H9 (cell line): ENCODE measurements at regions not wholly inside any gene's neighbourhood (a gene's known extent, or its start where the extent isn't known, plus 50 kb on each side); places are given as distances from the start of the nearest gene placed in this dataset.

Source experiments
- DNase-seq: peaks from one replicate; pipeline ENCODE4 v3.0.0-alpha.2; 2017
- H2AFZ ChIP-seq: one replicate; pipeline ENCODE4 v1.6.1; 2013; ENCODE audit warnings: mild to moderate bottlenecking, low read length, control low read depth, moderate library complexity
- H2AK5ac ChIP-seq: 2 replicates; pipeline ENCODE4 v1.6.1; 2013; ENCODE audit warnings: low read length, control low read depth, mixed read lengths; ENCODE audit not compliant: insufficient read length
- H2BK120ac ChIP-seq: one replicate; pipeline ENCODE4 v1.6.1; 2013; ENCODE audit warnings: low read depth, mild to moderate bottlenecking, low read length, control low read depth, inconsistent platforms; ENCODE audit not compliant: poor library complexity, severe bottlenecking
- H2BK12ac ChIP-seq: 2 replicates; pipeline ENCODE4 v1.6.1; 2013; ENCODE audit warnings: low read length, control low read depth, mixed read lengths, low read depth; ENCODE audit not compliant: insufficient read length
- H2BK15ac ChIP-seq: 2 replicates; pipeline ENCODE4 v1.6.1; 2013; ENCODE audit warnings: low read depth, low read length, control low read depth
- H2BK20ac ChIP-seq: one replicate; pipeline ENCODE4 v1.6.1; 2013; ENCODE audit warnings: low read depth, mild to moderate bottlenecking, low read length, control low read depth, inconsistent platforms; ENCODE audit not compliant: poor library complexity, severe bottlenecking
- H2BK5ac ChIP-seq: 2 replicates; pipeline ENCODE4 v1.6.1; 2013; ENCODE audit warnings: low read length, control low read depth, mixed read lengths; ENCODE audit not compliant: insufficient read length
- H3K14ac ChIP-seq: 2 replicates; pipeline ENCODE4 v1.6.1; 2013; ENCODE audit warnings: low read length, control low read depth; ENCODE audit not compliant: insufficient read depth
- H3K18ac ChIP-seq: 2 replicates; pipeline ENCODE4 v1.6.1; 2013; ENCODE audit warnings: low read depth, mild to moderate bottlenecking, mixed read lengths, low read length, control low read depth; ENCODE audit not compliant: insufficient read length
- H3K23ac ChIP-seq: 2 replicates; pipeline ENCODE4 v1.6.1; 2013; ENCODE audit warnings: low read length, control low read depth, mixed read lengths, low read depth; ENCODE audit not compliant: insufficient read length
- H3K23me2 ChIP-seq: 2 replicates; pipeline ENCODE4 v1.6.1; 2013; ENCODE audit warnings: low read depth, mild to moderate bottlenecking, mixed read lengths, low read length, control low read depth; ENCODE audit not compliant: insufficient read length, poor library complexity, severe bottlenecking
- H3K27ac ChIP-seq: 2 replicates; pipeline ENCODE4 v1.5.1; 2013; ENCODE audit warnings: low read length, control low read depth, mixed read lengths, low read depth; ENCODE audit not compliant: insufficient read length
- H3K27me3 ChIP-seq: 2 replicates; pipeline ENCODE4 v1.6.1; 2013; ENCODE audit warnings: low read length, control low read depth, inconsistent platforms; ENCODE audit not compliant: insufficient read depth
- H3K4ac ChIP-seq: 2 replicates; pipeline ENCODE4 v1.6.1; 2013; ENCODE audit warnings: low read depth, mild to moderate bottlenecking, control low read depth, inconsistent platforms, low read length, moderate library complexity
- H3K4me1 ChIP-seq: 2 replicates; pipeline ENCODE4 v1.6.1; 2013; ENCODE audit warnings: low read length, control low read depth, inconsistent platforms; ENCODE audit not compliant: insufficient read depth
- H3K4me2 ChIP-seq: 2 replicates; pipeline ENCODE4 v1.6.1; 2013; ENCODE audit warnings: low read length, control low read depth, mixed read lengths; ENCODE audit not compliant: insufficient read length, insufficient read depth
- H3K56ac ChIP-seq: 2 replicates; pipeline ENCODE4 v1.6.1; 2013; ENCODE audit warnings: low read depth, mild to moderate bottlenecking, mixed read lengths, low read length, control low read depth; ENCODE audit not compliant: insufficient read length
- H3K79me1 ChIP-seq: 2 replicates; pipeline ENCODE4 v1.6.1; 2013; ENCODE audit warnings: low read depth, mild to moderate bottlenecking, moderate library complexity, low read length, control low read depth, inconsistent platforms; ENCODE audit not compliant: insufficient read depth, poor library complexity, severe bottlenecking
- H3K79me2 ChIP-seq: 2 replicates; pipeline ENCODE4 v1.6.1; 2013; ENCODE audit warnings: low read length, control low read depth, inconsistent platforms; ENCODE audit not compliant: insufficient read depth
- H3K9ac ChIP-seq: 2 replicates; pipeline ENCODE4 v1.6.1; 2013; ENCODE audit warnings: low read length, control low read depth, mixed read lengths; ENCODE audit not compliant: insufficient read length; ENCODE audit errors: extremely low read depth
- H3K9me3 ChIP-seq: one replicate; pipeline ENCODE4 v1.6.1; 2013; ENCODE audit warnings: low read depth, low read length, inconsistent platforms; ENCODE audit not compliant: control insufficient read depth
- H3T11ph ChIP-seq: one replicate; pipeline ENCODE4 v1.6.1; 2013; ENCODE audit warnings: mild to moderate bottlenecking, low read length, control low read depth, inconsistent platforms
- H4K20me1 ChIP-seq: one replicate; pipeline ENCODE4 v1.6.1; 2013; ENCODE audit not compliant: control insufficient read depth, insufficient read length, insufficient read depth
- H4K5ac ChIP-seq: 2 replicates; pipeline ENCODE4 v1.6.1; 2013; ENCODE audit warnings: low read depth, mild to moderate bottlenecking, mixed read lengths, low read length, control low read depth; ENCODE audit not compliant: insufficient read length
- H4K8ac ChIP-seq: replicated peaks from 2 replicates; pipeline ENCODE4 v1.6.1; 2013; ENCODE audit warnings: low read length, control low read depth, mixed read lengths, low read depth; ENCODE audit not compliant: insufficient read length
- H4K91ac ChIP-seq: 2 replicates; pipeline ENCODE4 v1.6.1; 2013; ENCODE audit warnings: low read depth, mild to moderate bottlenecking, moderate library complexity, mixed read lengths, low read length, control low read depth; ENCODE audit not compliant: insufficient read length
- H3K27ac Mint-ChIP-seq, 3 experiments: 2 replicates in 2 of 3; 3 replicates in 1 of 3; pipeline ENCODE4 v1.8.0; 2020 to 2021; ENCODE audit warnings: mixed read lengths in 3 of 3, mild to moderate bottlenecking in 1 of 3, moderate library complexity in 1 of 3
- H3K27me3 Mint-ChIP-seq: 2 replicates; pipeline ENCODE4 v1.8.0; 2021; ENCODE audit warnings: low read depth, mild to moderate bottlenecking, moderate library complexity, mixed read lengths
- H3K36me3 Mint-ChIP-seq, 3 experiments: 2 replicates in 2 of 3; 3 replicates in 1 of 3; pipeline ENCODE4 v1.8.0; 2020 to 2021; ENCODE audit warnings: low read depth in 3 of 3, mixed read lengths in 3 of 3; ENCODE audit not compliant: insufficient read depth in 1 of 3
- H3K4me1 Mint-ChIP-seq, 2 experiments: 2 replicates each; pipeline ENCODE4 v1.8.0; 2020; ENCODE audit warnings: mixed read lengths in 2 of 2
- H3K4me3 Mint-ChIP-seq, 2 experiments: 2 replicates in 1 of 2; 3 replicates in 1 of 2; pipeline ENCODE4 v1.8.0; 2020 to 2021; ENCODE audit warnings: mild to moderate bottlenecking in 2 of 2, mixed read lengths in 2 of 2, moderate library complexity in 1 of 2
- H3K9me3 Mint-ChIP-seq, 2 experiments: 2 replicates in 1 of 2; 3 replicates in 1 of 2; pipeline ENCODE4 v1.8.0; 2020; ENCODE audit warnings: mild to moderate bottlenecking in 2 of 2, mixed read lengths in 2 of 2, moderate library complexity in 1 of 2
- CTCF ChIP-seq: fragments of 200-600 bp; sonication (generic); conservative IDR thresholded peaks from 3 replicates; pipeline ENCODE4 v1.8.0; 2021; ENCODE audit warnings: antibody characterized with exemption, mild to moderate bottlenecking
- whole genome bisulfite sequencing: extraction: QIAGEN DNeasy Blood & Tissue Kit; methylation state at CpG from one replicate; pipeline ENCODE4 v1.1.7; 2013; ENCODE audit warnings: missing lambda C conversion rate, low lambda C conversion rate, mixed read lengths; ENCODE audit not compliant: insufficient read length; ENCODE audit errors: extremely low coverage; 5-methylcytosine and 5-hydroxymethylcytosine counted together

GRCh38 chr6:139584599-139584998 lies 210.2 kb upstream of the CITED2 start:
- no peak overlapping the region for H4K8ac ChIP-seq
- Mint-ChIP-seq H3K36me3 (no peaks in the 10 kb centered on the region; a peak in 1 of 7 replicates), H3K27ac (no peak overlapping the region), H3K9me3 (no peaks in the 10 kb centered on the region), H3K4me3 (no peak overlapping the region), H3K27me3 (no peaks in the 10 kb centered on the region), H3K4me1 (peaks cover 0 to 3% of the 10 kb centered on the region in 2 experiments; a peak in 1 of 4 replicates)
- no peaks in the 10 kb centered on the region for H3K4me1 ChIP-seq
- H2BK120ac ChIP-seq, result no peak overlapping the region
- H2AFZ ChIP-seq, result no peak overlapping the region
- no peak overlapping the region for H3K9ac ChIP-seq
- H3K79me1 ChIP-seq, result no peaks in the 10 kb centered on the region
- no peaks in the 10 kb centered on the region for H4K20me1 ChIP-seq
- H3K27me3 ChIP-seq, result no peaks in the 10 kb centered on the region
- H4K91ac ChIP-seq, result no peak overlapping the region
- no peaks in the 10 kb centered on the region for H3K79me2 ChIP-seq
- H3K14ac ChIP-seq, result no peak overlapping the region
- H2BK12ac ChIP-seq, result no peak overlapping the region
- no peak overlapping the region for H3K18ac ChIP-seq
- no peak overlapping the region for H3K27ac ChIP-seq
- no peak overlapping the region for H3T11ph ChIP-seq
- no peak overlapping the region for H3K56ac ChIP-seq
- DNase-seq, result no peak
- TF ChIP-seq CTCF, result no peak
- no peak overlapping the region for H3K4me2 ChIP-seq
- no peak overlapping the region for H3K4ac ChIP-seq
- no peak overlapping the region for H2BK5ac ChIP-seq
- no peak overlapping the region for H4K5ac ChIP-seq
- no peak overlapping the region for H2BK15ac ChIP-seq
- no peaks in the 10 kb centered on the region for H3K9me3 ChIP-seq
- H2AK5ac ChIP-seq, result no peak overlapping the region
- WGBS, result no CpG with 5 or more reads among the region's 1 CpG
- no peaks in the 10 kb centered on the region for H3K23me2 ChIP-seq
- no peak overlapping the region for H3K23ac ChIP-seq
- no peak overlapping the region for H2BK20ac ChIP-seq
